NOMO-1 treated with dmso at 0.1 percent for 144 hours (cell line): ENCODE measurements at regions not wholly inside any gene's neighbourhood (a gene's known extent, or its start where the extent isn't known, plus 50 kb on each side); places are given as distances from the start of the nearest gene placed in this dataset.
A peak's percentile ranks its signal among the peaks of the same experiment; 100 is the strongest.

Experiments used
- DNase-seq: peaks from one replicate; lab custom pipeline; 2025; ENCODE audit not compliant: unreplicated experiment; lab: John Stamatoyannopoulos, UW

- peak; percentile 94 for DNase-seq
Measured at GRCh38 chr18:78169174-78169864, 810.3 kb upstream of the SALL3 start.

DNA sequence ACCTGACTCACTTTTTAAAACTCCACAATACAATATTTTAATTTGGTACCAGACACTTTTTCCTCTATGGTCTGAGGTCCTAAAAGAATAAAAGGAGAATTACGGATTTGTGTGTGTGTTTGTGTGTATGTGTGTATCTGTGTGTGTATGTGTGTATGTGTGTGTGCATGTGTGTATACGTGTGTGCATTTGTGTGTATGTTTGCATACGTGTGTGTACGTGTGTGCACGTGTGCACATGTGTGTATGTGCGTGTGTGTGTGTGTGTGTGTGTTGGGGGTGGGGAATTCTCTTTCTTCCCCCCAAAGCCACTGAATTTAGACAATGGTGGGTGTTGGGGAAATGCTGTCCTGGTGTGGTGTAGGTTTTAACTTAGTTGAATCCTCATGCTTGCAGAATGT lies 807.7 kb upstream of the SALL3 start:
- DNase-seq: no peak

- DNase-seq: no peak
Measured at GRCh38 chr18:78174737-78175136, 804.9 kb upstream of the SALL3 start.

DNA sequence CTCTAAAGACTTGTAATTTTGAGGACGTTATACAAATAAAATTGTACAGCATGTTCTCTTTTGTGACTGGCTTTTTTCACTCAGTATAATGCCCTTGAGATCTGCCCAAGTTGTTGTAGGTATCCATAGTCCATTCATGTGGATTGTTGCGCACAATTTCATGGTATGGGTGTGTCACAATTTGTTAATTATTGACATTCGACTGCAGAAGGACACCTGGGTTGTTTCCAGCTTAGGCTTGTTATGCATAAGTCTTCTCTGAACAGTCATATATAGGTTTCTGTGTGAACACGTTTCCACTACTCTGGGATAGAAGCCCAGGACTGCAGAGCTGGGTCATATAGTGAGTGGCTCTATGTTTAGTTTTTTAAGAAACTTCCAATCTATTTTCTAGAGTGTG lies 800.8 kb upstream of the SALL3 start:
- DNase-seq: no peak

GRCh38 chr18:78180741-78181140 lies 798.9 kb upstream of the SALL3 start:
- DNase-seq: no peak

GRCh38 chr18:78183815-78184214 lies 795.8 kb upstream of the SALL3 start:
- DNase-seq: no peak

DNA sequence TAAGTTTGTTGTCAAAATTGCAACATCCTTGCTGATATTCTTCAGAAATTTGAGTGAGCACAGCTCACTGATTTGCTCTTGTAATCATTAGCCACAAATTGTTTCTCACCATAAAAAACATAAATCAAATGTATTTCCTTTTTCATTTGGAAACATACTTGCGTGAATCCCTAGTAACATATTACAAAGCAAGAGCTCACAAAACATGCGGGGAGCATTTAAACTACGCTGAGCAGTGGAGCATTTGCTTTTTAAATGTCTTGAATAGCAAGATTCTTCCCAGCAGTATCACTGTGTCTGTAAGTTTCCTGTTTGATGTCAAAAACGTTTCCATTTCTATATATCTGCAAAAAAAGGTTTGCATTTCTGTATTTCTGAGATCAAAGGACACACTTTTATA lies 788.3 kb upstream of the SALL3 start:
- DNase-seq: no peak

GRCh38 chr18:78192054-78192453 lies 787.6 kb upstream of the SALL3 start:
- no peak for DNase-seq

DNA sequence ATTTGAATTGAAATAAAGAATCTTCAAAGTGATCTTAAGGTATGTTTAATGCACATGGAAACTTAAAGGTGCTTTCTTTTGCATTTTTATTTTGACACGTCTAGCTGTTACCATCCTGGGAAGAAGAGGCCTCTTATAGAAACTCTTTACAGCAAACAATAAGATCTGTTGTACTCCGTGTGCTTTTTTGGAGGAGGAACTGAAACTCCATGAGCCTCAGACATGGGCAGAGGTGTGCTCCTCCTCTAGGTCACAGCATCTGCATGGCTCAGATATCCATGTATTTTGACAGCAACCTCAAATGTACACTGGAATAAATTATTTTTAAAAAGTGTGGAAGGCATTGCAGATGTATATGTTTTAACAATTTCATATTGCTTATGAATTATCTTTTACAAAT lies 783.3 kb upstream of the SALL3 start:
- no peak for DNase-seq

GRCh38 chr18:78199002-78199401 lies 780.6 kb upstream of the SALL3 start:
- DNase-seq: no peak

GRCh38 chr18:78199611-78200010 lies 780.0 kb upstream of the SALL3 start:
- DNase-seq: no peak

- no peak for DNase-seq
Measured at GRCh38 chr18:78207942-78208341, 771.7 kb upstream of the SALL3 start.

DNA sequence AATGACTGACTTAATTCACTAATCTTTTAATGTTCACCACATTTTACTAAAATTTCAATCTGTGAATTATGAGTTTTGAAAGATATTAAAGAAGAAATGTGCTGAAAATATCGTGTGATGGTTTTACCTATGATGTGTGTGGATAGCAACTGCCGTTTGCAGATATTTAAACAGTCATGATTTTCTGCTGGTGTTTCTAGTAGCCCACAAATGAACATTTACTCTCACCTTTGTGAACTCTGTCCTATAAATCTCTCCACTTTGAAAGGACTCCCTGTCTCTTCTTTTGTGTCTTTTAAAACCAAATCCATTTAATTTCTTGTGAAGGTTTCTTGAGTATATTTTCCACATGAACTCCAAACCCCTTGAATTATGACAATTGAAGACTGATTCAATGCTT lies 771.2 kb upstream of the SALL3 start:
- no peak for DNase-seq

DNA sequence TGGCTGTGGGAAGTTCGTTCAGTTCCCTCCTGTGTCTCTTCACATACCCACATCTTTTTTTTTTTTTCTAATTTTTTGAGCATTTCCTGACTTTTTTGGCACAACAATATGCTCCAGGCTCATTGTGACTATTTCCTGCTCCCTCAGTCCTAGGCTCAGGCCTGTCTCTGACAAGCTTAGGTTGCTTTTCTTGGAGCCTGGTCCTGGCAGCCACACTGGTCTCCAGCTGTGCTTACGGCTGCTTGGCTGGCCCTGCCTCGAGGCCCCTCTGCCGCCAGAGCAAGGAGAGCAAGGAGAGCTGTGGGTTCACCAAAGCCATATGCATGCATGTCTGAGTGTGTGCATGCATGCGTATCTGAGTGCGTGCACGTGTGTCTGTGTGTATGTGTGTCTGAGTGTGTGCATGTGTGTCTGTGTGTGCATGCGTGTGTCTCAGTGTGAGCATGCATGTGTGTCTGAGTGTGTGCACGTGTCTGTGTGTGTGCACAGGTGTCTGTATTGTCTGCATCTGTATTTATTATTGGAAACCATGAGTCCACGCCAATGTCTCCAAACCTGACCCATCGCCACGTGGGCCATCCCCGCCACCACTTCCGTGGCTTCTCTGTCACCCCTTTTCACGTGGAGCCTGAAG lies 766.1 kb upstream of the SALL3 start:
- DNase-seq: no peak

DNA sequence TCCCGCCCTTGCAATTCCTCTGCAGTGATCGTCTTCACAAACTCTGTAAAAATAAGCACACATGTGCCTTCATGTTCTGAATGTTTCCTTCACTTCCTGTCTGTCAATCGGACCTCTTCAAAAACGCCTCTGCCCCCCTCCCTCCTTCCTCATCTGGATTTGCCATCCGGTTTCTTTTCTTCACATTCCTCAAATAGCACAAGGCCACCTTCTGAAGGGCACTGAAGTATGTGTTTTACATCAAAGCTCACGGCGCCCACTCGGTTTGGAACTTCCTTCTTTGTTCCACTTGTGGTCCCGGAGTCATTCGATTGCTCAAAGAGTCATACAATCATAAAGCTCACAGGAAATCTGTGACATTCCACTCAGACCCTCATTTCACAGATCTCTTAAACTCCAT lies 758.1 kb upstream of the SALL3 start:
- DNase-seq: no peak

DNA sequence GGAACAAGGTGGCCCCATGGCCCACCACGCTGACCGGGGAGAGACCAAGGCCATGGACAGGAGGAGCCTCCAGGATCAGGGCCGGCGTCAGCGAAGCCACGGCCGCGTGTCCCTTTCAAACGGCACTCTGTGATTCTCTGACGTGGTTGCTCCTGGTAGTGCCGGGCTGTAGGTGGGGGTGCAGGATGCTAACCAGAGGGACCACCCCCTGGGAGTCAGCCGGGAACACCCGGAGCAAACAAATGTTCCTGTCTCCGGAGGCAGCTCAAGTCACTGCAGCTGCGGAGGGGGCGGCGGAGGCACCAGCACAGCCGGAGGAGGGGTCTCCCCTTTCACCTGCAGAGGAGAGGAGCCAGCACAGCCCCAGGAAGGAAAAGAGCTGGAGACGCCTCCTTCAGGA lies 750.6 kb upstream of the SALL3 start:
- DNase-seq: no peak

DNA sequence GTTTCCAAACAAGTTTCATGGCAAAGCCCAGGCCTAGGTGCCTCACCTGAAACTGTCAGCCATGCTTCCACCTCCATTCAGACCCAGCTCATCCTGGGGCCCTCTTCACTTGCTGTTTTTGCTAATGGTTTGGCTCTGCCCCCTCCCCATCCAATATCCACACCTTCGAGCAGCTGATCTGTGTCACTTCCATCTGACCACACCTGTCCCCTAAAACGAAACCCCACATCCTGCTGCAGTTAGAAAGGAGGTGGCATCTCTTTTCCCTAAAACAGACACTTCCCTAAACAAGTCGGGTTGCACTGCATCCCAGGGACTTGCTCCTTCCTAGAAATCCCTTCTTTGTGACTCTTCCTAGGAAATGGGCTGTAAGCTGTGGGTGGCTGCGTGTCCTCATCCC lies 748.7 kb upstream of the SALL3 start:
- no peak for DNase-seq

DNA sequence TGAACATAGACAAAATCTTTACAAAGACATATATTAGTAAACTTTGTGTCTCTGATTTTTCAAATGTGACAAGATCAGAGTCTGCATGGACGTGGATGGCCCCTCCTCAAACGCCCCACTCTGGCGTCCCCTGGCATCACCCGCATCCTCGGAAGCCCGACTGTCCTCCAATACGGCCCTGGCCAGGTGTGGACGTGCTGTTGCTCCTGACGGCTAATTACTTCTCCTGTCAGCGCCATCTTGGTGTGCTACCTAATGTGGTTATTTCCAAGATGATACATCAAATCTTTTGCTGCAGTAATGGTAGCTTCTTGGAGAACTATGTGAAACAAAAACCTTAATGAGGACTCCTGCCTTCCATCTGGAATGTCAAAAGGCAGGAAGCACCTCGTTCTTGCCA lies 747.4 kb upstream of the SALL3 start:
- no peak for DNase-seq

DNA sequence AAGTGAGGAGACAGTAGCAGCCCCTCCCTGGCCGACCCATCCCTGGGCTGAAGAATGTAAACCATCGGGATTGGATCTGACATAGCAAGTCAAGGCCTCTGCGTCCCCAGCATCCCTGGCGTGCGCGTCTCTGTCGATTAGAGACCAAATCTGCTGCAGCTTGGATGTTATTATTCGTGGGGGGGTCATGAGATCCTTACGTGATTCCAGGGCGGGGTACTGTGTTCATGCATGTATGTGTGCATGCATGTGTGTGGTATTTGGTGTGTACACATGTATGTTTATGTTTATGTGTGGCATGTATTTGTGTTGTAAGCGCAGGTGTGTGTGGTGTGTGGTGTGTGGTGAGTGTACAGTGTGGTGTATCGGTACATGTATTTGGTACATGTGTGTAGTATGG lies 741.8 kb upstream of the SALL3 start:
- DNase-seq: no peak

GRCh38 chr18:78238404-78239089 lies 741.1 kb upstream of the SALL3 start:
- DNase-seq: no peak

DNA sequence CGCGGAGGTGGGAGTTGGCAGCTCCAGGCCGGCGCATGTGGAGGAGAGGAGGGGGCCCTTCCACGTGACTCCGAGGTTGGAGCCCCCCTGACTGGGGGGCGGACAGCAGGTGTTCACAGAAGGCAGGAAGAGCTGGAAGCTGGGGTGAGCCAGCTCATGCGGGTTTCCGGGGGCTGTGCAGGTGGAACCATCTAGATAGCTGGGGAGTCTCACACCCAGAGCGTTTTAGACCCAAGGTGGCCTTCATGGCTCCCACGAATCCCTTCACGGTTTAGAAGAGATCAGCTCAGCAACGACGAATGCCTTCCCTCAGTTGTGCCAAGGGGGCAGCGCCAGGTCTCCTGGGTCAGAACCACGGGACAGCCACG lies 740.5 kb upstream of the SALL3 start:
- no peak for DNase-seq

DNA sequence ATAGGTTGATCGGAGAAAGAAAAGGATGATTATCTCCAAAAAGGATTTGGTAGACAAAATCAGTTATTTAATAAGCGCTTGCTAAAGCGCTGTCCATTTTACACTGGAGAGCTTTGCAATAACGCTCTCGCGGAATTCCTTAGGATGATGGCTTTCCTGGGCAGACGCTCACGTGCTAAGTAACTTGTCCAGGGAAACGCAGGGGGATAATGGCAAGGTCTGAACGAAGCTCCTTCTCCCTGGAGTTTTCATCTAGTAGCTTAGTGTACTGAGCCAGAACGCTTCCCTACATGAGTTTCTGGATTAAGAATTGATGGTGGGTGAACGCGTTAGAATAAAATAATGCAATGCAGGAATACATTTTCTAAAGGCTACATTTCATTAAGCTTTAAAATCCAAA lies 739.5 kb upstream of the SALL3 start:
- no peak for DNase-seq
